Choroid plexus epithelial cell (primary cell): ENCODE measurements at regions not wholly inside any gene's neighbourhood (a gene's known extent, or its start where the extent isn't known, plus 50 kb on each side); places are given as distances from the start of the nearest gene placed in this dataset.
A peak's percentile ranks its signal among the peaks of the same experiment; 100 is the strongest.

Source experiments
- DNase-seq: peaks from one replicate; pipeline ENCODE4 v3.0.0-alpha.2; 2010; ENCODE audit warnings: low read depth
- H3K4me3 ChIP-seq: 2 replicates; pipeline ENCODE4 v1.5.1; 2011; ENCODE audit warnings: low read depth, mild to moderate bottlenecking, control low read depth, low read length, moderate library complexity
- CTCF ChIP-seq: conservative IDR thresholded peaks from 2 replicates; pipeline ENCODE4 v1.5.1; 2011; ENCODE audit warnings: low read depth, mild to moderate bottlenecking, control low read depth, inconsistent platforms, low read length, moderate library complexity

- TF ChIP-seq CTCF: no peak
- no peak for DNase-seq
- no peak overlapping the region for H3K4me3 ChIP-seq
These were observed 1554.4 kb upstream of the LRRTM1 start for GRCh38 chr2:81858998-81859397.

GRCh38 chr2:81853341-81853740 lies 1548.8 kb upstream of the LRRTM1 start:
- DNase-seq: no peak
- no peak for TF ChIP-seq CTCF
- no peak overlapping the region for H3K4me3 ChIP-seq

GRCh38 chr2:81852651-81853050 lies 1548.1 kb upstream of the LRRTM1 start:
- DNase-seq: no peak
- TF ChIP-seq CTCF: no peak
- H3K4me3 ChIP-seq: no peak overlapping the region

- TF ChIP-seq CTCF: no peak
- DNase-seq: no peak
These were observed 1535.2 kb upstream of the LRRTM1 start for GRCh38 chr2:81839780-81840179.

GRCh38 chr2:81835321-81836000 lies 1530.9 kb upstream of the LRRTM1 start:
- TF ChIP-seq CTCF: no peak
- DNase-seq: peak; percentile 2
- H3K4me3 ChIP-seq: no peak overlapping the region

More at GRCh38 chr2:81839780-81840179, 1535.2 kb upstream of the LRRTM1 start:
- no peak overlapping the region for H3K4me3 ChIP-seq

GRCh38 chr2:81786811-81787210 lies 1482.3 kb upstream of the LRRTM1 start:
- no peak overlapping the region for H3K4me3 ChIP-seq
- DNase-seq: no peak
- TF ChIP-seq CTCF: no peak
